ENCODE measurements at regions not wholly inside any gene's neighbourhood (a gene's known extent, or its start where the extent isn't known, plus 50 kb on each side); places are given as distances from the start of the nearest gene placed in this dataset.

- TF ChIP-seq CTCF (conservative IDR thresholded peaks at IDR 0.05) = no peak
- TF ChIP-seq ZFX (IDR thresholded peaks at IDR 0.05) = no peak
Observed at GRCh38 chr20:23267909-23268308, 82.7 kb upstream of the NXT1 start.
